ENCODE measurements at regions not wholly inside any gene's neighbourhood (a gene's known extent, or its start where the extent isn't known, plus 50 kb on each side); places are given as distances from the start of the nearest gene placed in this dataset.
A peak's percentile ranks its signal among the peaks of the same experiment; 100 is the strongest.

- DNase-seq: no peak
Observed at GRCh38 chr3:42037318-42037945, 53.7 kb upstream of the TRAK1 start.

DNA sequence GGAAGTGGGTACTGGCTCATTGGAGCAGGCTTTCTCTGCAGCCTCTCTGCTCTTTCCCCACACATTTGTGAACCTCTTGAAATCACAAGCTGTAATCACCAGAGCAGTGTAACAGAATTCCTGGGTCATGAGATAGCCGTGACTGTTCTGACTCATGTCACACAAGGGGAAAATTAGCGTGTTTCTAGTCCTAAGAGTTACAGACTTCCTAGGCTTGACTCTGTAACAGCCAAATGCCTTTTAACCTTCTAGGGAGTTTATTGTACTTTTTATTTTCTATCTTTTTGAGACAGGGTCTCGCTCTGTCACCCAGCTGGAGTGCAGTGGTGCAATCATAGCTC lies 54.7 kb upstream of the TRAK1 start:
- DNase-seq: no peak

GRCh38 chr3:42035816-42036482 lies 55.2 kb upstream of the TRAK1 start:
- DNase-seq: no peak

DNA sequence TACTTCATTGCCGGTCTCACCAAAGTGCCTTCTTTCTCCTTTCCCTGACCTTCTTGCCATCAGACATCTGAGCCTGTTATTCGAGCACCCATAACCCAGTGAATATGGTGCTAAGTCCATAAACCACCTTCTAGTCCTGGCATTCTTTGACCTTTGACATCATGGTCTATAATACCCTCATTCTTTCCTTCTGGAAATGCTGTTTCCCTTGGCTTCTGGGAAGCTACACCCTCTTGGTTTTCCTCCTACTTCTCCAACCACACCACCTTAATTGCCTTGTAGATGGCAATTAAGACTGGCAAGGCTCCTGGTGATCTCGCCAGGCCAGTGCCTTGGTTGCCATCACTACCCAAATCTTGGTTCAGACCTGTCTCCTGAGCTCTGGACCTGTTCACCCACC lies 56.1 kb upstream of the TRAK1 start:
- no peak for DNase-seq

GRCh38 chr3:42033741-42034140 lies 57.4 kb upstream of the TRAK1 start:
- no peak for DNase-seq

GRCh38 chr3:42032693-42033349 lies 58.3 kb upstream of the TRAK1 start:
- peak; percentile 60 to 75 for DNase-seq

DNA sequence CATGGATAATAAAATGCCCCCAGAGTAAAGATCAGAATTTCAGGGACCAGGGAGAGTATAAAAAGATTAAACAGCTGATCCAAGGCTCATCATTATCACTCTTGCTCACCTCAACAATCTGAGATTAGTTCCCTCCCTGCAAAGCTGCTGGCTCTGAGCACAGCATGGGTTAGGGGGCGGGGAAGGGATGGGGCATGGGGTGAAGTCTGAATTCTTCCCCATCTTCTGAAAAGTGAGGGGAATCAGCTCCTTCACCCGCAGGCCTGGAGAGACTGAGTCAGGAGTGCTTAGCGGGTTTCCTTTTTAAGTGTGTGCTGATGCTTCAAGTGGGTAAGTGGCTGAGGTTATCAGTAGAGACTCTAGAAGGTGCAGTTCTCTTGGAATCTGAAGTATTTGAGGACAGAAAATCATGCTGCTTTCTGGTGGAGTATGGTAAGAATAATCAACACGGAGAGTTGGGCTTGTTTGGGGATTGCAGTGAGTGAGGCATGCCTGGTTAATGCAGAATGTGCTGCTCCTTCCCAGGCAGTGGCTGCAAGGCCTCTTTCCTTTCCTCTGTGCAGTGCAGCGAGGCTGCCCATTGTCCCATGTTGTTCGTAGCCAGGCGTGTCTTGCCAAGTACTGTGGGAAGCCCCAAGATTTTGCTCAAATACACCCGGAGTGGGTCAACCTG lies 59.2 kb upstream of the TRAK1 start:
- no peak for DNase-seq

GRCh38 chr3:42028474-42028873 lies 62.7 kb upstream of the TRAK1 start:
- no peak for DNase-seq

- no peak for DNase-seq
Observed at GRCh38 chr3:42027571-42027970, 63.6 kb upstream of the TRAK1 start.

DNA sequence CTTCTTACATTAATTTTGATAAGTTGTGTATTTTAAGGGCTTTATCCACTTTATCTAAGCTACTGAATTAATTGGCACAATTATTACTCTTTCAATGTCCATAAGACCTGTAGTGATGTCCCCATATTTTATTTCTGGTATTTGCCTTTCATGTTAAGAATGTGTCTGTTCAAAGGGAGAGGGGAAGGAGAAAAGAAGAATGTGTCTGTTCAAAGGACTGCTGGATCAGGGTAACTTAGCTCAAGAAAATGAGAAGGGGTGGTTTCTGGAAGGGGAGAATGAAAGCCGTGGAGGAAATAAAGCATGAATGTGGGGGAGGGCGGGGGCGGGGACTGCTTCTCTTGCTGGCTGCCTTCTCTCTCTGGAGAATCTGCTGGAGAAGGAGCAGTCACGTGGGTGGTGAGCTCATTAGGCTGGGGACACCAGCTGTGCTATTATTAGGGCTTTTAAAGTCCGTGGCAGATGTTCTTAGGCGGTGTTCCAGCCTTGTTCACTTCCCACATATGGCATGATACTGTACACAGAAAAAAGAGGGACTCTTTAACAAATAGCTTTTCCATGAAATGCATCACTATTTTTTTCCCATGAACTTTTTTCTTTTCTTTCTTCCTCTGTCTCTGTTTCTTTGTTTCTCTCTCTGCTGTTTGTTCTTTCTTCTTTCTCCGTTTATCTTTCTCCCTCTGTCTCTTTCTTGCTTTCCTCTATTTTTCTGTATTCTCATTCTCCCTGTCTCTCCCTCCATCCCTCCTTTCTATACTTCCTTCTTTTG lies 63.7 kb upstream of the ULK4 start:
- peak; percentile 58 to 87 for DNase-seq

DNA sequence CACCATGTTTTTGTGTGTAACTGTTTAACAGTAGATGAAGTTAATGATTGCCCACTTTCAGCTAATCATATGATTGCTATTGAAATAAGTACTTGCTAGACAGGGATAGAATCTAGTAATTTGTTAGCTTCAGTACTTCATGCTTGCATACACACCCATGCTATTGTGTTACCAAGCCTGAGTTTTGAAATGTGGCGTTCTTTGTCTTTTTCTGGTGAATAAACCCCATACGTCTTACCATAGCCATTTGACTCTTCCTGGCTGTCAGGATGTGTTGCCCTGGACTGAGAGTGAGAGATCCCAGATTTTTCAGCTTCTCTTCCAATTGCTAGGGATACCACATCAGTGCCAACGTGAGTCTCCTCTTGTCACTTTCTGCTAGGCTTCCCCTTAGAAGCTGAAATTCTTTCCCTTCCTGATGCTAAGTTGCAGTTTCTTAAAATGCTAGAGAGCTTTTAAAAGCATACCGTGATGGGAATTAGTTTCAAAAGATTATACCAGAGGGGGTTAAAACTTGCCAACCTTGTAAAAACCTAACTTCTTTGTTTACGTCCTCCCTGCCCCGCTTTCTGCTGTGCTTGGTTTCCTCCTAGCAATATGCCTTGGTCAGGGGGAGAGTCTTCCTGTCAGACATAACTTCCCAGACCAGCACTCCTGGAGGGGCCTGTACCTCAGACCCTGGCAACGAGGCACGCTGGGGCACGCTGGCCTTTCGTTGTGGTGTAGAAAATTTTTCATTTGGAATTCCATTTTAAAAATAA lies 62.9 kb upstream of the ULK4 start:
- no peak for DNase-seq

GRCh38 chr3:42023380-42023779 lies 61.5 kb upstream of the ULK4 start:
- no peak for DNase-seq

- no peak for DNase-seq
Observed at GRCh38 chr3:42022355-42022754, 60.5 kb upstream of the ULK4 start.

- no peak for DNase-seq
Observed at GRCh38 chr3:42020684-42021307, 58.9 kb upstream of the ULK4 start.

DNA sequence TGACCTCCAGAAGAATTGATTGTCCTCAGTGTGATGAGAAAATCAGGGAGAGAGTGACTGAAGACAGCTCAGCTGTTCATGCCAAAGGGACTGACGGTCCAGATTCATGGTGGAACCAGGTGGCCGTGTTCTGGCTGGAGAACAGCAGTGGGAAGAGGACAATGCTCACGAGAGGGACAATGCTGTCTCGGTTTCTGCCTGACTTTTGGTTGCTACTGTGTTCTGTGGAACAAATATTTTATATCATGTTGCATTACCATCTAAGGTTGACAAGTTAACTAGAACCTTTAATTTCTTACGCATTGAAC lies 58.0 kb upstream of the ULK4 start:
- DNase-seq: no peak

DNA sequence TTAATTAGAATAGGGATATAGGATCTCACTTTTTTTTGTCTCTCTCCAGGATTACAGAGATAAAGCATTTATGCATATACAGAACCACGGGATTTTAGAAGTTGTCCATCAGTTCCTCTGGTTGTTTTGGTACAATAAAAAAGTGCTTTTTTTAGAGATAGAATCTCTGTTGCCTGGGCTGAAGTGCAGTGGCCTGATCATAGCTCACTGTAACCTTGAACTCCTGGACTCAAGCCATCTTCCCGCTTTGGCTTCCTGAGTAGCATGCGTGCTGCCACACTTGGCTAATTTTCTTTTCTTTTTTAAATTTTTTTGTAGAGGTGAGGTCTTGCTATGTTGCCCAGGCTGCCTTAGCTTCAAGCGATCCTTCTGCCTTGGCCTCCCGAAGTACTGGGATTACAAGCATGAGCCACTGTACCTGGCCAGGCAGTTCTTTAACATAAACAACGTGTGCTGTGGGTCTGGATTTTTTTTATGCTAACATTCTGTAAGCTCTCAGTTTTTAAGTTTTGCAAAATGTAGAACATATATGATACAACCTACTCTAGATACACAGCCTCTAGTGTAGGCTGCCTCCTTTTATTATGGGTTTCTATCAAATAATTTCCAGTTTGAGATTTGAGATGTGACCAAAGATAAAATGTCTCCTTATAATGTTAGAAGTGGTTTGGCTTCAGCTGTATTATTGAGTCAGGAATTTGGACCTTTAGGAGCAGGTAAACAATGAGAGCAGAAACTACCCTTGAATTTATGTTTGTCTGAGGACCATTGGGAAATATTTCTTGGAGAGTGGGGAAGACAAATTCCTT lies 57.4 kb upstream of the ULK4 start:
- no peak for DNase-seq

DNA sequence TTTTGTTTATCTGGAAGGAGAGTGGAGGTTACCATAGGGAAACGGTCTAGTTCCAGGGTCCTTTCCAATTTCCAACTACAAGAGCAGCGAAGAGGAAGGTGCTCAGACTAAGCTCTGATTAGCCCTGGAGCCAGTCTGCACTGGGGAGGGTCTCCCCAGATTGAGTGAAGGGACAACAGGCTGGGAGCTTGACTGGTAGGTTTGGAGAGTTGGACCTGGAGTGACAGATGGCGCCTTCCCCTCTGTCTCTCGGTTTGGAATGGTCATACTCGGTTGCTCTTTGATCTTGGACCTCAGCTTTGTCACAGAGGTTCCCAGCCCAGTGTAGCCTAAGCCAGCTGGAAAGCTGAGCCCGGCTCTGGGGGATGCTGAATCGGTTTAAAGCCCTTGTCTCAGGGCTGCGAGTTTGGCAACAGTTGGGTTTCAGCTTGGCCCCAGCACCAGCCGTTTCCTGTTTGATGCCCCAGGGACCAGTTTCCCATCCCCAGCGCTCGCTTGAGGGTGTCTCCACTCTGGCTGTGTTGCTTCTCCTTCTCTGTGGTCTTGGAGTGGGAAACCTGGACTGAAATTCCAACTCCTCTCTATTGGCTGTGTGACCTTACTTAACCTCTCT lies 53.1 kb upstream of the ULK4 start:
- peak in 1 of 2 experiments; percentile 6 for DNase-seq

GRCh38 chr3:42014458-42014920 lies 52.6 kb upstream of the ULK4 start:
- DNase-seq: no peak

DNA sequence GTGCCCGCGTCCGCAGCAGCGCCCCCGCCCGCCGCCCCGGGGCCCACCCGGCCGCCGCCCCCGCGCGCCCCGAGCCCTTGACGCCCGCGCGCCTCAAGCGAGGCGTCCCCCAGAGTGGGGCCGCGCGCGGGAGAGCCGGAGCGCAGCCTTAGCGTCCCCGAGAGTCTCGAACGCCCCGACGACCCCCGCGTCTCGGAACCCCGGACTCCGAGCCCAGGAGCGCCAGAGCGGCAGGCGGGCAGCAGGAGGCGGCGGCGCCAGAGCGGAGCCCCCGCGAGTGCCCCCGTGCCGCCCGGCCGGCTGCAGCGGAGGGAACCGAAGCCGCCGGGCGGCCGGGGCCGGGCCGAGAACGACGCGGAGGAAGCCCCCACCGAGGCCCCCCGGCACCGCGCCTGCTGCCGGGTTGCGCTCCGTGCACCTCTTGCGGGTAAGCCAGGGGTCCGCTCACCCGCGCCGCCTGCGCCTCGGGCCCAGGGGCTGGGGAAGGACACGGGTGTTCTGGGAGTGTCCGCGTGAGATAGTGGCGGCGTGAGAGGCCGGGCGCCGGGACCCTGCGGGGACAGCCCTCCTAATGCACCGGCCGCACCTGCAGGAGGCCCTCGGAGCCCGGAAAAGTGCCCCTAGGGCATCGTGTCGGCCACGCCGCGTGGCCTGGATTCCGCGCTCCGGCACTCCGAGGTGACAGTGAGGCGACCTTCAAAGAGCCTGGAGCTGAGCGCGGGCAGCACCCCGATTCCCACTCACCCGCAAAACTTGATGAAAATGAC lies 52.0 kb upstream of the ULK4 start:
- no peak for DNase-seq
